Hematopoietic multipotent progenitor cell treated with erythropoietin and hydrocortisone succinate and interleukin-3 and kit ligand, for 15 days (in vitro differentiated cells): ENCODE measurements at regions not wholly inside any gene's neighbourhood (a gene's known extent, or its start where the extent isn't known, plus 50 kb on each side); places are given as distances from the start of the nearest gene placed in this dataset.

ENCODE experiments used
- DNase-seq: peaks from one replicate; pipeline ENCODE4 v3.0.0-alpha.2; 2015; ENCODE audit warnings: low spot score

DNA sequence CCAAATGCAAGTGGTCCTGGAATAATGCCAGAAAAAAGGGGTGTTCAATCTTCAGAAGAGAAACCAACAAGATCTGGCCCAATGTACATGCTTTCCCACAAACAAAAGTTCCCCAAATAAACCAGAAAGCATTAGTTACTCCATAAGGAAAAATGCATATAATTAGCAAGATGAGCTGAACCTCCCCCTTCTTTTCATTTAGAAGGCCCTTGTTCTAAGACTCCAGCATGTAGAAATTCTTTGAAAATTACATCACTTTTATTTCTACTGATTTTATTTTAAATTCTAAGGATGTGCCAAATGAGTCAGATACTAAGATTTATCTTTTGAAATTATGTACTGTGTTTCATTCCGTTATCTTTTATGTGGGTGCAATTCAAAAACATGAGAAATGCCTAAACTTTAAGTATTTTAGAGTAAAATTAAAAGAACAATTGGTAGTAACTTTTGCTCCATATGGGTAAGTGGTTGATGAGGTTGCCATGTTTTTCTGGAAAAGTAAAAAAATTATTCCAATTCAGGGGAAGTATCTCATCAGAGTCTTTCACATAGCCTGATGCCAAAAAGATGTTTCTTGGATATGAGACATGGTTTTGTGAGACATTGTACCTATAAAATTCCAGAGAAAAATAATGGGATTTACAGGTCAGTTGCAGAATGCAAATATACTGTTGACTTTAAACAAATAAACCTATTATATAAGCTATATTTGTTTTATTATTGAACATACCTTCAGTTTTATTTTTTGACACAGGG lies 106.5 kb upstream of the CCDC112 start:
- DNase-seq, result no peak

DNA sequence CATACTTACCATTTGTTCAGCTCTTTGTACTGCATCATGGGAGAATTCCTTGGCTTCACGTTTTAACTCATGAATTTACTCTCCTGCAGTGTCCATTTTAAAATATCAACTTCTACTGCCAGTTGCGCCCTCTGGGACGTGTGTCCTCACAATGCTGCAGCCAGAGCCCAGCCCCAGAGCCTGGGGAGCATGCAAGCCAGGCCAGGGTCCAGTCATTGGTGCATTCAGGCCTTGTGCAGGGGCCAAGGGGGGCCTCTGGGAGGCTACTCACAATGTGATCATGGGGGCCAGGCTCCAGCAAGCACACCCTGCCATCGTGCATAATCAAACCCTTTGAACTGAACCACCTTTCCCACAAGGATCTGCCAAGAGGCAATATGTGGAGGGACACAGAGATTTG lies 105.6 kb upstream of the CCDC112 start:
- DNase-seq, result no peak

DNA sequence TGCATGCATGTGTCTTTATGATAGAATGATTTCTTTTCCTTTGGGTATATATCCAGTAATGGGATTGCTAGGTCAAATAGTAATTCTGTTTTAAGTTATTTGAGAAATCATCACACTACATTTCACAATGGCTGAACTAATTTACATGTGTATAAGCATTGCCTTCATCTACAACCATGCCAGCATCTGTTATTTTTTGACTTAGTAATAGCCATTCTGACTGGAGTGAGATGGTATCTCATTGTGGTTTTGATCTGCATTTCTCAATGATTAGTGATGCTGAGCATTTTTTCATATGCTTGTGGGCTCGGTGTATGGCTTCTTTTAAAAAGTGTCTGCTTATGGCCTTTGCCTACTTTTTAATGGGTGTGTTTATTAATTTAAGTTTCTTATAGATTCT lies 102.3 kb upstream of the CCDC112 start:
- DNase-seq, result no peak

DNA sequence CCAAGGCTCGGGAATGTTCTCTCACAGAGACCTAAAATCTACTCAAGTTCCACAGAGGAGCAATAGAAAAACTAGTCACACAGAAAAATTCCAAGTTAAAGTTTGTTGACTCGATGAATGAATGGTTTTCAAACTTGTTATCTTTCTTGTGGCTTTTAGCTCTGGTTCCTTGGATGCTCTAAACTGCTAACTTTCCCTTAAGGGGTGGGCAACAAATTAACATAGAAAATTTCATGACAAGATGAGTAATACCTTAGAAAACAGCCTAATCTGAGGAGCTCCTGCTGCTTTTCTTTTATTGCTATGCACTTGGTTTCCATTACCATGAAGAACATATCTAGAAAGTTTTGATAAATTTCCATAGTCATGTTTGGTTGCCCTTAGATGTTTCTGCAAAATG lies 100.2 kb upstream of the CCDC112 start:
- DNase-seq, result no peak

DNA sequence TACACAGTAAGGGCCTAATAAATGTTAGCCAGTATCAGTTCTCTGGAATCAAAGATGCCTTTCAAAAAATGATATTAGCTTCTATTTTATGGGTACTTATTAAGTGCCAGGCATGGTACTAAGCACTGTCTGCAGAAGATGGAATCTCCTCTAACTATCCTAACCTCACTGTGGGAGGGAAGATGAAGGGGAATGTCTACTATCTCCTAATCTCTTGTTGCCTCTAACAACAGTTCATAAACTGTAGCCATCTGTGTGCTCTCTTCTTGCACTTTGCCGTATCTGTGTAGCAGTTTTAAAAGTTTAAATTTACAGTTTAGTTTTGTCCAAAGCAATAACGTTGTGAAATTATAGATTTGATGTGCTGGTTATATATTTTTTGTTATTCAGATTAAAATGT lies 99.6 kb upstream of the CCDC112 start:
- DNase-seq, result no peak

DNA sequence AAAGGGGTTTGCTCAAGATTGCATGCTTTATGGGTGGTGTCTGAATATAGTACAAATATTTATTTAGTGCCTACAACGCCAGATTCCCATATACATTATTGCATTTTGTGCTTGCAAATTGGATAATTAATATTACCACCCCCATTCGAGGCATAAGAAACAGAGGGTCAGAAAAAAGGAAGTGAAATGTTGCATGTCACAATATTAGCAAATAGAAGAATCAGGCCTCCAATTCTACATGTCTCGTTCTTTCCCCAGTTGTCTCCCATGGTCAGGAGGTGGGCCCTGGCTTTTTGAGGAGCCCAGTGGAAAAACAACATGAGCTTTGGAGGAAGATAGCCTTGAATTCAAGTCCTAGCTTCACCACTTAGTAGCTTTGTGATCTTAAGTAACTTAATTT lies 98.1 kb upstream of the CCDC112 start:
- no peak for DNase-seq

DNA sequence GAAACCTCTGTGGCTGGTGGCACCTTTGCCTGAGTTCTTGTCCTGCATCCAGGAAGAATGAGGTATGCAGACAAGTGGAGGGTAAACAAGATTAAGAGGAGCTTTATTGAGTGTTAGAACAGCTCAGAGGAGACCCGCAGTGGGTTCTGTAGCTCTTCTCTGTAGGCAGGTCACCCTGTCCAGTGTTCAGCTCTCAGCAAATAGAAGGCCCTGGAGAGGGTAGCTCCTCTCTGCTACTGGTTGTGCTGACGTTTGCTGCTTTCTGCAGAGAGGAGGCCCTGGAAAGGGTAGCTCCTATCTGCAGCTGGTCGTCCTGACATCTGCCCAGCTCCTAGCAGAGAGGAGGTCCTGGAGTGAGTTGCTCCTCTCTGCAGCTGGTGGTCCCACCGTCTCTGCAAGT lies 96.8 kb upstream of the CCDC112 start:
- no peak for DNase-seq

DNA sequence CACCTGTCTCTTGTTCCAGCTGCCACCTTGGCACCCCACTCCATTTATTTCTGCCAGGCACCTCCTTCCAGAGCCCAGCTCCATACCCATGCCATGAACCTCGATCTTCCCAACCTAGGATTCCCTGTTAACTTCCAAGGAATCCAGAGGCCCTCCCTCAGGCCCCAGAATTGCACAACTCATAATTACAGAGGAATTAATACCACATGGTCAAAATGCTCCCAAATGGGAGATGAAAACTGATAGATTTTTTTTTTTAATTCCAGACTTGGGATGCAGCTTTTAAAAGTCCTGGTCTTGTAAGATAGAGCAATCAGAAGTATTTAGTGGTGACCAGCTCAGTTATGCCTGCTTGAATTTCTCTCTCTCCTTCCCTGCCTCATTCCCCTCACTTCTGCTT lies 96.2 kb upstream of the CCDC112 start:
- no peak for DNase-seq

DNA sequence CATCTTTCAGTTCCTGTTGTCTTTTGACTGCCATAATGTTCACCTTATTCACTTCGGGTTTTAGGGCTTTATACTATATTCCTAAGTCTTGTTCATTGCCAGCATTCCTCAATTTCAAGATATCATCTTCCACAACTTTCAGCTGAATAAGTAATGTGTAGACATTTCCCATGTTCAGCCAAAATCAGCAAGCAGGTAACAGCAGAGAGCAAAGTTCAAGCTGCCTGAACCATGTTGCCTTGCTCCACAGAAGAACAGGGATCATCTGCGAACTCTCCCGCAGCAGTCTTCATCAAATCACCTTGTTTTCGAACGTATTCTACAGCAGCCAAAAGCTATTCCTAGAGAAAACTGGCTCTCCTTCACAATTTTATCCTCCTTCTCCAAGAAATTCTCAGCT lies 95.3 kb upstream of the CCDC112 start:
- DNase-seq, result no peak

DNA sequence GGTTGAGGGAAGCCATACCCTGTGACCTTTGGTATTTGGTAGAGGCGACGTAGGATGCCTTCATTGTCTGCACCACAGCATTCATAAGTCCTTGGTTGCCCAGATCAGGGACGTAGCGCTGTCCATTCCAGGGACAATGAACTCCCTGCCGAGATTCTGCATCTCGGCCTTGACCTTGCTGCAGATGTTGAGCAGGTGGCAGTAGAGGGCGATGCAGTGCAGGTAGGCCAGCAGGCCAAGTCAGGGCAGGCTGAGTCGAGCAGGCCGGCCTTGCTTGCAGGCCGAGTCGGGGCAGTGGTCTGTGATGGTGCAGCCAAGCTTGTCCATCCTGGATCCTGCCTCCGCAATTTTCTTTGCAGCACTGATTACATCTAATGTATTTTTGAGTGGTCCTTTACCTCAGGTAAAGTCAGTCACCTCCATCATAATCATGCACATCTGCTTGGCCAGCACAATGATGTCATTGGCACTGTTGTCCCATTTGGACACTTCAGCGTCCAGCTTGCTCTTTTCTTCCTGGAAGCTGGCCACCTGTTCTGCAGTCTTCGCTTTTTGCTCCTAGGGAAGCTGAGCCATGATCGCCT lies 93.4 kb upstream of the CCDC112 start:
- no peak for DNase-seq

DNA sequence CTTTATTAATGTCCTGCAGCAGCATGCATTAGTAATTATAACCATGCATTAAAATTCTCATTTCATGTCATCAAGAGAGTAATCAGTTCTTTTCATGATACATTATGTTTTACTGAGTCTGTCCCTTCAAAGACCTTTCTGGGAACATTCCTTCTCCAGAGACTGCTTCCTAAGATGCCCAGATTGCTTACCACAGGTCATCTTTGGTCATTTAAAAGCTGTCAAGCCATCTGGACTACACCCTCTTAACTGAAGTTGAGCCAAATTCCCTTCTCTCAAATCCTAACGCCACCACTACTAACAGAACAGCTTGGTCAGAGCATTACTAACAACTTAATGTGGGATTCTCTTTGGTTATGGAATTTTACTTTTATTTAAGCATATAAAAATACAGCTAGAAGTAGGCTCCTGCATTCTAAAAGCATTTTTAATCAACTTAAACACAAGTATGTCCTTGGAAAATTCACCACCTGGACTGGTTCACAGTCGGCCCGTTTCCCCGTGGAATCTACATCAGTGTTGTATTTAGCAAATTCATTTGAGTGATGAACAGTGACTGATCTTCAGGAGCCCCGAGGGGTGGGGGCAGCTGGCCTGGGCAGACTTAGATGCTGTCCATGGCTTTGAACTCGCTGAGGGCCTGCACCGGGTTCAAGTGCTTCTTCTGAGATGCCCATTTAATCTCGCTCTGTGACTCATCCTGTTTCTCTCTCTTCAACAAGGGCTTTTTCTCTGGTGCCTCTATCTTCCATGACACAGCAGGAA lies 92.8 kb upstream of the CCDC112 start:
- DNase-seq, result no peak

DNA sequence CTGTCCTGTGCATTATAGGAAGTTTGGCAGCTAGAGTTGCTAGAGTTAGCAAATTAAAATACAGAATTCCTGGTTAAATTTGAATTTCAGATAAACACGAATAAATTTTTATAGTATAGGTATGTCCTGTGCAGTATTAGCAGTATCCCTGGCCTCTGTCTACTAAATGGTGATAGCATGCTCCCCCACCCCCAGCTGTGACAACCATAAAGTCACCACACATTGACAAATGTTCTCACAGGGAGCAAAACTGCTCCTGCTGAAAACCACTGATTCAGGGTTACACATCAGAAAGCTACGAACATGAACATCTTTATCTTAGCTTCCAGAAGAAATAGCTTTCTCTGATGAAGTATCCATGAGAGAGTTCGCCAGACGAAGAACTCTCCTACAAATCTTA lies 91.8 kb upstream of the CCDC112 start:
- no peak for DNase-seq

DNA sequence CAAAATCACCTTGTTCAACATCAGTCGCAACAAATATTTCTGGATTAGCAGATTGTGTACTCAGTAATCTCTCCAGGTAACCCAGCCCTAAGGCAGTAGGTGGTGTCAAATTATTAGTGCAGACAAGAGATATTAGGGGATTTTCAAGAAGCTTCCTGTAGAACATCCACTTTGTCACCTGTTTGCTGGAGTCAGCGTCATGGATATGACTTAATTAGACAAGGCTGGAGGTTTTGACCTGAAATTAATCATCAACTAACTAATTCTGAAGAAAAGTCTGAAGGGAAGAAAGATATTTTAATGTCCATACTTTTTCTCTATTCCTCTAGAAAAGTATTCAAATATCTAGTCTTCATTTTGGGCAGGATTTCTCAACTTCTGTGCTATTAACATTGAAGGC lies 91.4 kb upstream of the CCDC112 start:
- no peak for DNase-seq

DNA sequence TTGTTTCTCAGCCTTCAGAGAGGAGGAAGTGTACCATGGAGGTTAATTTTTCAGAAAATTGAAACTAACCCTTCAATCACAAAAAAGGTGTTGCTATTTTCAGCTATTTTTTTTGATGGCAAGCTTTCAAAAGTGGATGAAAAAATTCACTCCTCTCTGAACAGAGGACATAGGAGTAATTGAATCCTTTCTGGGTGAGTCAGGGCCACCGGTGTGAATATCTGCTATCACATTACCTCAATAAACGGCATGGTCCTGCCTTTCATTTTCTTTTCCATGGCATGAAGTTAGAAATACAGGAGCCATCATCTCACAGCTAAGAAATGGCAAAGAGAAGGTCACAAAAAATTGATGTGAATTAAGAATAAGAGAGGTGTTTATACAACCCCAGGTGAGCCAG lies 90.2 kb upstream of the CCDC112 start:
- DNase-seq, result no peak

DNA sequence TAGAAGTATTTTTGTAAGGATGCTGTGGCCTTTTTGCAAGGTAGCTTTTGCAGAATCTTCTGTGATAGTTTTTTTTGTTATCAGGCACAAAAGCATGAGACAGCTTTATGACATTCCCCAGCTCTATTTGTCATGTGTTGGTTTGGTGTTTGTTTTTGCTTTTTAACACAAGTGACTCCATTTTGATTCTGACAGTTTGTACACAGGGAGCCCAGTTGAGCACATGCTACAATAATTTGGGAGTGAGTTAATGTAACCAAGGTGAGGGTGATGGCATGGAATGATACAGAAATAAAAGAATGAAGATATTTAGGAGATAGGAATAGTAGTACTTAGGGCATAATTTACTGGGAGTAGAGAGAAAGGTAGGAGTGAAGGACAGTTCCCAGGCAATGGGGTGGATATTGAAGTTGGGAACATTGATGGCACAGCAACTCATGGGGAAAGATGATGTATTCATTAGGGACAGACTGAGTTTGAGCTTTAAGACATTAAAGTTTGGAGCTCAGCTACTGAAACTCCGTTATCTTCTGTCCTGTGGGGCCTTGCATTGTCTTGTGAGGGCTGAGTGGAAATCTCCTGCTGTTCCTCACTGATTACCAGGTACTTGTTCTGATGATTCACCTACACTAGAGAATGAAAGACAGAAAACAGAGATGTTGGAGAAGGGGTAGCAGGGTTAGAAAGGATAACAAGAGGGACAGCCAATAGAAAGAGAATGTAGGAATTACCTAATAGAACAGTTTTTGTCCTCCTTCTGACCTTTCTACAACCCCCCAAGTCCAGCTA lies 88.3 kb upstream of the CCDC112 start:
- DNase-seq, result no peak

DNA sequence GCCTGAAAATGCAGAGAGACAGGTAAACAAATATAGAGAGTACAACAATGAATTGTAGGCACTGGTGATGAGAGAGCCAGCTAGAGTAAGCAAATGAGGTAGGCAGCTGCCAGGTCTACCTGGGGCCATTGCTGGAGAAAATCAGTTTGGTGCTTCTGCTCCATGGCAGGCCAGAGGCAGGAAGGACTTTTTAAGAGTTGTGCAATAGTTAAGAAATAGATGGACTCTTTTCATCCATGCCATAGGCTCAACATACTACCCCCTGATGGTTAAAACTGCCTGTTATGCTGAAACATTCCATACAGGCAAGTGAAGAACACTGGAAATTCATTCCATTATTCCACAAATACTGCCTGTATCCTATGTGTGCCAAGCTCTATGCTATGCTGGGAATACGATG lies 86.5 kb upstream of the CCDC112 start:
- no peak for DNase-seq

DNA sequence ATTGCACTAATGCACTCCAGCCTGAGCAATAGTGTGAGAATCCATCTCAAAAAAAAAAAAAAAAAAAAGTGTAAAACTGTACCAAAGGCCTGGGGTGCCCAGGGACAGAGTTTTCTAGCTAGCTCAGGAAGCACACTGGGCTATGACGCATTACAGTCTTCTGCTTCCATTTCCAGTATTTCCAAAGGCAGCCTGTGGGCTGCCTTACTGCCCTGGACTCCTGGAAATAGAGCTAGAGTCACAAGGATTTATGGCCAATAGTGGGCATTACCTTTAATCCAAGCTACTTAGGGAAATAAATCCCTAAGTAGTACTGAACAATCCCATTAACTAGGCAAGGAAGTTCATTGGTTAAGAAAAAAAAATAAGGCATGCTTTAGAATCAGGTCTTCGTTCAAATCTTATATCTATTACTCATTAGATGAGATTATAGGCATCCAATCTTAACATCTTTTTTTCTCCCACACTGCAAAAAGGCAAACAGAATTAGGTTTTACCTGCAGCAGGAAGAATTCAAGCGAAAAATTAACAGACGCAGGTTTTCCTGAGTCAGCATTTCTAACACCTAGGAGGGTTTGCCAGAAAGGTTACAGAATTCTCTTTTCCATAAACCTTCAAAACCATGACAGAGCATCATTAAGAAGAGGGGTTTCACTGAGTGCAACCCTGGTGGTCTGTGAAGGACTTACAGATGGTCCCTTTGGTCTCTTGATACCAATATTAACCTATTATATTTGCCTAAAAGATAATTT lies 85.6 kb upstream of the CCDC112 start:
- DNase-seq, result no peak

DNA sequence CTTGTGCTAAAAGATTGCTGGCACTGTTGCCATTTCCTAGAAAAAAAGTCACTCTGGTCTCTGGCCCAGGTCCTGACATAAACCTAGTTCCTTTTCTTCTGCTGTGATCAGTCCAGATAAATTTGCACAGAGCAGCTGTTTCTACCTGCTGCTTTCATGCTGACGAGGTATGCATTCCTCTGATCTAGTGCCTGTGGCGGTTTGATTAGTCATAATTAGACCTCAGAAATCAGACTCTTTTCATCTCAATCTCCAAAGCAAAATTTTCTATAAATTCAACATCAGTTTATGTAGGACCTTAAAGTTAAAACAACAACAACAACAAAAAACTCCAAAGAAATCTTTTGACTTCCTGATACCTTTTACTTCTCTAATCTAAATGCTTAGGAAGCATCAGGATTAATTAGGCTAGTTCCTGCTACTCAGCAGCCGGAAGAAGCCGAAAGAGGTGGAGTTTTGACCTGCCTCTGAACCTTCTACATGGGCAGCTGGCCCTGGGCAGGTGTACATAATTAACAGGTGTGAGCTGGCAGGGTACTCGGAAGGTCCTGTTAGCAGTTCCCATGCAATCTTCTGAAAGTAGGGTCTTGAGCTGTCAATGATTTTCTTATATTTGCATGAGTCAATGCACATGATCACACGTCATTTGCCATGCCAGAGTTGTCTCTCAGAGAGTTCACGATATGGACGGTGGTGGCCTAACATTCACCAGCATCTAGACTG lies 83.3 kb upstream of the CCDC112 start:
- no peak for DNase-seq

DNA sequence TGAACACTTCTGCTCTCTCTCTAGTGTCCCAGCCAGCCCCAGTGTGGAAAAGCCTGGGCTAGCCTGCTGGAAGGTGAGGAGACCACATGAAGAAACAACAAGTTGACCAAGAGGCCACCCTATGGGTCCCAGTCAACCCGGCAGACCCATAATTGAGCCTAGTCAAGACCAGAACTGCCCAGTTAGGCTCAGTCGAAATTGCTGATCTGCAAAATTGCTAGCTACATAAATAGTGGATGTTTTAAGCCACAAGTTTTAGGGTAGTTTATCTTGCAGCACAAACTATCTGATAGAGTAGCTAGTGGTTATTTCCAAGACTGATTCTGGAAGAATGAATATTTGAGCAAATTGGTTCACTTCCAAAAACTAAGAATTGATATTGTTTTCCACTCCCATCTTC lies 82.3 kb upstream of the CCDC112 start:
- DNase-seq, result no peak

DNA sequence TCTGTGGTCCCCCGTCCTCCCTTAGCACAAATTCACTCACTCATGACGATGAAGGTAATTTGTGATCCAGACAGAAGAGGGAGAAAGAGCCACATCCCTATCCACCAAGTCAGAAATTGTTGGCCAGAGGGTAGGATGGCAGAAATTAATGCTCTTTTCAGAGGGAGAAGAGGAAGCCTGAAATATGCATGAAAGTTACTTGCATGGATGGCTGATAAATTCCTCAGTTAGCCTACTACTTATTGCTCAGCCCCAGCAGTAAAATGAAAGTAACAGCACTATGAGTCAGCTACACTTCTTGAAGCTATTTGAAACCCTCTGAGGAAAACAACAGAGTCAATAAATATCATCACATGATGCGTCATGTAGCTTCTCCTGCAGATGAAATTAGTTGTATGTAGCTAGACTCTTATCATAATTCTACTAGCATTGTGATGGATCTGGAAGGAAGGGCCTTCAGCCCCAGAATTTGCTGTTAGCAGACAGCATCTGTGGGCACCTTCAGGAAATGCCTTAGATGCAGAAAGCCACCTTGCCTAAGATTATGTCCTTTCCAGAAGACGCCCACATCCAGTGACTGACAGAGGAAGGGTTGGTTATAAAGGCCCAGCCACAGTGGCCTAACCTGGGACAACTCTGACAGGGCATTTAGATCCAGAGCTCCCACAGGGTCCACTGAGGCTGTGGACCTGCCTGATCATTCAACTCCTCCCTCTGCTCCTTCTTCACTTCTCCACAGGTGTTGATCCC lies 81.2 kb upstream of the CCDC112 start:
- DNase-seq, result no peak

DNA sequence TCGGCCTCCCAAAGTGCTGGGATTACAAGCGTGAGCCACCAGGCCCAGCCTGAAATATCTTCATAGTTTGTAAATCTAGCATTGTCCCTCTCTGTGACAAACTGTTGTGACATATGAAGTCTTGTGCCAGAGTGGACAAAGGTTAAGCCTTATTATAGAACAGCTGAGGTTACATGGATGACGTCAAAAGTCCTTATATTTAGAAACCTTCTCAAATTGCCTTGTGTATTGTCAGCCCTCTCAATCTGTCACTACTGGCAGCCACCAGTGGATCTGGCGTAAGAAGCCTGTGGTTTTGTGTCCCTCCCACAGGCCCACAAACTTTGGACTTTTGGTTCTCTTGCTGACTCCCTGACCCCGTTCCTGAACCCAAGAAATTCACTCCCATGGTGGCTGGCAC lies 79.4 kb upstream of the CCDC112 start:
- no peak for DNase-seq
